ENCODE measurements at regions not wholly inside any gene's neighbourhood (a gene's known extent, or its start where the extent isn't known, plus 50 kb on each side); places are given as distances from the start of the nearest gene placed in this dataset.

DNA sequence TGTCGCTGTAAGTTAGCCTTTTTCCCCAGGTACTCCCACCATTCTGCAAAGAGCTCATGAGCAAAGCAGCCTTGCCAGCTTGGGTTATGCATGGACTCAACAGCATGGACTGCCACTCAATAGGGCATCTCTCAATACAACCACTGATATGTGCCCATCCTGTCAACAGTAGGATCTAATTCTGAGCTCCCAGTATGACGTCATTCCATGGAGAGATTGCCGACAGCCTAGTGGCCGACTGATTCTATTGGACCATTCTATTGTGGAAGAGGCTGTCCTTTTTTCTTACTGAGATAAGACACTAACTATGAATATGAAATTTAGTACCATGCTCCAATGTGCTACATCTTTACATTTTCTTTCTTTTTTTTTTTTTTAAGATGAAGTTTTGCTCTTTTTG, 2389.0 kb upstream of the AGA start:
- no peak for DNase-seq (ENCODE audit: low read depth)

DNA sequence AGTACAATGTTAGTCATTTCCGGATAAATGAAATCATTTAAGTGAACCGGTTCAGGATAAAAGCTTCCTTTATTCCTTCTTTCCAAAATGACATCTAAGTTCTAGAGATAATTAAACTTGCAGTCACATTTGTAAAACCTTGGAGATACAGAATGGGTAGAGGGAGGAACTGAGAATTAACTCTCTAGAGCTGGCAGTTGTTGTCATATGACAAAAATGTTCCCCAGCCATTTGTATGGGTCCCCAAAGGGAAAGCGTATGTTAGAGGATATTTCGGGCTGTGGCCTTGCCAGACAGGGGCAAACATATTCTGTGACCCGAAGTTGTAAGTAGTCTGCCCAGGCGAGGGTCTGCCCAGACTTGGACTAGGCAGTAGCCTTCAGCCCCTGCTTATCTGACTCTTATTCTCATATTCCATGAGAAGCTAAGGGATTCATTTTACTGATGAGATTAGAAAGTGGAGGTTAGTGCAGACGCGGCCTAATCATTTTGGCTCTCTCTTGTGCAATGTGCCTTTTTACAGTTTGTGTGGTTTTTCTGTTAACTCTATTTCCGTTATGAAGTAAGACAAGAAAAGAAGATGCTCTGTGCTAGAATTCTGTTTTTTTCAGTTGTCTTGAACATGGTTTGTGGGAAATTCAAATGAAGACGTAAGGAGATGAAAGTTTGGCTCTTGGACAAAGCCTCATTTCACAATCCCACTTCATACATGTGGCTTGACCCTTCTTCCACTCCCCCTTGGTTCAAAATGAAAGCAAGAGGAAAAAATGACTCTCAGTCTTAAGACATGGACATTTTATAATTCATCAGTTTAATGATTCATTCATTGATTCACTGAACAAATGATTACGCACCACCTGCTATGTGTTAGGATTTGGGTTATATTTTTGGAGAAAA, 2394.2 kb upstream of the AGA start:
- no peak for DNase-seq (ENCODE audit: low read depth)

DNA sequence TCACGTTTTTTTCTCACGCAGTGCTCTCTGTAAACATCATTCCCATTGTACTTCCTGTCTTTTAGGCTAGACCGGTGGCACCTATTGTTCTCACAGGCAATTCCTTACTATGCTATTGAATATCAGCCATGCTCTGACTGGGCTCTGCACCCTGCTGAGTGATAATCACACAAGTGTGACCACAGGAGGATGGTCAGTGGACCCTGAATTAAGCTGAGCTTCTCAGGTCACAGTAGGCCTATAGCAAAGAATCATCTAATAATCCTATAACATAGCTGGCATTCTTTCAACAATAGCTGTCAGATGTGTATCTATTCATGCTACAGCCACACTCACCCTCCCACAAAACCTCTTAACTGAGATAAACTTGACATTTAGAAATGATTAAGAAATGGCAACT, 2399.8 kb upstream of the TENM3 start:
- no peak for DNase-seq (ENCODE audit: low read depth)

DNA sequence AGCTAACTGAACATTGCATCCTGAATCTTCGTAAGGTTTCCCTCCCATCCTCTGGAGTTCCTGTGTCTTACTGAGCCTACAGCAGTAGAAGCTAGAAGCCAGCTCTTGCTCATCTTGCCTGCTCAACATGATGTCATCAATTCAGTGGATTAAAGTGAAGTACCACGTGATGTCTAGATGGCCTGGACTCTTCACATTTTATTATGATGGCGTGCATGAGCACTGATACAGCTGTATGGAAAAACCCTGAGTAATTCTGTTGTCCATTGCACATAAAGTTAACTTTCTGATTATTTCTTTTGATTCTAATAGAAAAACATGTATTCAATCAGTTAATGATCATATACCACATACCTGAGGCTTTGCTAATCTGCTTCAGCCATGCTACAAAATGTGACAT, 2387.7 kb upstream of the TENM3 start:
- DNase-seq (ENCODE audit: low read depth), result no peak

DNA sequence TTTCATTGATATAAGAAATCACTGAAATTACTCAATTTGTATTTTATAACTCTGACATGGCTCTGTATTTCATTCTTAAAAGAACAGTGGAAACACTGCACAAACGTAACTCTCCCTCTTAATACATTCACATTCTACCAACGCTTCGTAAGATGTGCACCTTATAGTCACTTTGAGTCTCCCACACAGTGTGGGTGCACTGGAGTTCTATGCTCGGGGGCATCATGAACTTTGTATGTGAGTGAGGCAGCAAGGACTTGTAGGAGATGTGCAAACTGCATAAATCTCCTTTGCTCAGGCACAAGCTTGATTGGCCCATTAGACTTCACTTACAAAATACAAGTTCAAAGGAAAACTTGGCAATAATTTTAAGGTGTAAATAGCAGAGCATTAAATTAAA, 2385.0 kb upstream of the TENM3 start:
- no peak for DNase-seq (ENCODE audit: low read depth)

DNA sequence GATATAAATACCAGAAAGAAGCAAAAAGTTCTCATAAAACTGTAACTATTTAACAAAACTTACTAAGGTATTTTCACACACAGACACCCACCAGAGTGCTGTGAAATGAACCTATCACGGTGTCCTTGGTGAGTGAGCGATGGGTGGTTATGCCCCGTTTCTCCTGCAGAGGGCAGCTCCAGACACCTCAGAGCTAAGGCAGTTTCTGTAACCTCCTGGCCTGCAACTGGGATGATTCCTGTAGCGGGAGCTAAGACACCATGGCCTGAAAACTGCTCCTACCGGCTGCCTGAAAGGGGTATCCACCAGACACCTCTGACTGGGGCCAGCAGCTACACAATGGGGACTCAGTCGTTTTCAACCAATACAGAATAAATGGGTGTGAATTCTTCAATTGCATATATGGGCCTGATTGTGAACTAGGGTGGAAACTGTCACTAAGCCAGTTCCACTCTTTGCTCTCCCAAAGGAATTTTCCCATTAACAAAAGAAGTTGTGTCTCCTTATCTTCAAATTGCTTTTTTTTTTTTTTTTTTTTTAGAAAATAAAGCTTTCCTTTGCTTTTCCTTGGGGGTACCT, 2375.8 kb upstream of the TENM3 start:
- no peak for DNase-seq (ENCODE audit: low read depth)

DNA sequence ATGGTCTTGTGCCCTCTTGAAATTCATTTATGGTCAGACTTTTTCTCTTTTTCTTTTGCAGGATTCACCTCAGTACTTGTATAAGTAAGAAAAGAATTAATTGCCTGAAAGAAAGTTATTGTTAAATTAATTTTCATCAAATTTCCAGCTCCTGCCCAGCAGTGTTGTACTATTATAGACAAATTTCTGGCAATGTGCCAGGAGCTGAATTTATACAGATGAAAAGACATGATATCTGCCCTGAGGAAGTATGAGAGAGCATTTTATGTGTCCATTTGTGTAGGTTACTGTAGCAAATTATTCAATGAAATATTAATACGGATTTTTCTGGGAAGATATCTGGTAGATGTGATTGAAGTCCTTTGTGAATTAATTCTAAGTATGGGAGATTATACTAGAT, 2371.5 kb upstream of the TENM3 start:
- DNase-seq (ENCODE audit: low read depth), result no peak

DNA sequence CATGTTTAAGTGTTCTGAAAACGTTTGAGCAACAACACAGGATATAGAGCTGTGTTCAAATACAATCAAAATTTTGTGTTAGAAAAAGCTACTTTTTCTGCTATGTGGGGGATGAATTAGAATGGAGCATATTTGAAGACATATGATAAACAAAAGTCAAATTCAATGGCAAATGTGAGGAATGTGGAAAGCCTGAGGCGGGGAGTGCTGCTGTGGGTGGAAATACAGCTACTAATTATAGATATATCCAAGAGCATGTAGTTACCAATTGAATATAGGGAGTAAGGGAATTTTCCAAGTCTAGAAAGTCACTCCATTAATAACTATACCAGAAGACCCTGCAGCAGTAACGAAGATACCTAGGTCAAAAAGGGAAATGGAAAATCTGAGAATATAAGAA, 2370.4 kb upstream of the TENM3 start:
- DNase-seq (ENCODE audit: low read depth), result no peak

DNA sequence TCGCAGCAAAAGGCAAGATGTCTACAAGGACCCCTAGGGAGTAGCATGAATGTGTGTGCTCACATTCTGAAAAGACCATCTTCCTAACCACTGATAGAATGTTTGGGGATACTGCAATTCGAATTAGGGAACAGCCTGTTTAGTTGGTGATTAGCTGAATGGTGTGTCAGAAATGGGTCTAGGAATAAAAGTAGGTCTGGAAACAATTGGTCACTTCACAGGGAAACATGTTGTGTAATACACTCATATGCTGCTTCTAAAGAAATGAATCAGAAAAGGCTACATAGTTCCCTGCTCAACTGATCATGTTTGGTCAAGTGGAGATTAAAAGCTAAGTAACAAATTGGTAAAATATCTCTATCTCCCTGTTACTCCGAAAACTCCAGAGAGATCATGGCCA, 2362.4 kb upstream of the TENM3 start:
- no peak for DNase-seq (ENCODE audit: low read depth)

DNA sequence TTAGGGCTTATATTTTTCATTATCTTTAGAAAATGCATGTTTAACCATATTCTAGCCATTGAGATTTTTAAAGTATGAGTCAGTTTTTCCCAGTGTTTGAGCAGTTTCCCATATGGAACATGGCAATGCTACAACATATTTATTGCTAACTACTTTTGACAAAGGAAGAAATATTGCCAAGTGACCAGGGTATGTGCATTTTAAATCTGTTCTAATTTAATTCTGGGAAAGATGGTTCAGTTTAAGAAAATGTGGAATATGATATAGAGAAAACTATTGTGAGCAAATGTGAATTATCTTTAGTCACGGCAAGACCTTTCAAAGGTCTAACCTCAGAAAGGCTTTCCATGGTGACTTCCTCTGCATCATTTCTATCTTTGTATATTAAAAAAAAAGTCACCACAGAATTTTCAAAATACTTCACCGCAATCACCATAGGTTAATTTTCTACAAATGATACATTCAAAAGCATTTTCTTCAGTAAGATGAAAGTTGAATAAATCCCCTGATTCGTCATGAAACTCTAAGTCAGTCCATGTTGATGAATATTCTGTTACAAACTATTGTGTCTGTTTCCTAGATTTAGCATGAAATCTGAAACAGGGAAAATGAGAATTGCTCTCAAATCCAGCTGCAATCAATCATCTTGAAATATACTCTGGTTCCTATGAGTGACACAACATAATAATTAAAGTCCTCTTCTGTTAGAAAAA, 2349.0 kb upstream of the TENM3 start:
- no peak for DNase-seq (ENCODE audit: low read depth)

DNA sequence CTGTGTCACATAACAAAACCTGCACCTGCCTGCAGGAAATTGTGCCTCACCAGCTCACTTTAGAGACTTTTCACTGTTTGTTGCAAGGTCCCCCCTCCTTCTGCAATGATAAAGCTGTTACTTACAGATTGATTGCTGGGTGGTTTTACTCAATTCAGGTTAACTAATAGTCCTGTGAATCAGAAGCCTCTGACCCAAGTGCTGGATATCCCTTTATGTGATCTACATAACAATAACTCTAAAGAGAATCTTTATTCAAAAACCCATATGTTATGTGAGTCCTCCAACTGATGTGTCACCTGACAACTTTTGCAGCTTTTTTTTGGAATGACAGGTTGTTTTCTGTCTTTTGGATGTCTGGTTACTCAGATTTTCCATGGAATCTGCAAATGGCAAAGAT, 2323.6 kb upstream of the TENM3 start:
- DNase-seq (ENCODE audit: low read depth), result no peak

DNA sequence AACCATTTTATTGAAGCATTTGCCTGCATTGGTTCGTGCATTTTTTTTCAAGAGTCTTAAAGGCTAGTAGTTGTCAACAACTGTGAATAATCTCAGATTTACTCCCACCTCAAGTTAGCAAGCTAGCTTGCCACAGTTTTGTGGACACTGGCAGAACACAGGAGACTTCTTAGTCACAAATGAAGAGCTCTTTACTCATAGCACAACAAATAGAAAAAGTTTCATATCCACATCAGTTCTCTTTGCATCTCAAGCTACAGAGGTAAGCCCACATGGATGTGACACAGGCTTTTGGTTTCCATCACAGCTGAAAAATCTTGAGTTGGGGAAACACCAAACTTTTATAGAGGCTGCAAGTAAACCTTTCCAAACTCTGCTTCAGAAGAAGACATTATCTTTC, 2315.7 kb upstream of the TENM3 start:
- DNase-seq (ENCODE audit: low read depth), result no peak

DNA sequence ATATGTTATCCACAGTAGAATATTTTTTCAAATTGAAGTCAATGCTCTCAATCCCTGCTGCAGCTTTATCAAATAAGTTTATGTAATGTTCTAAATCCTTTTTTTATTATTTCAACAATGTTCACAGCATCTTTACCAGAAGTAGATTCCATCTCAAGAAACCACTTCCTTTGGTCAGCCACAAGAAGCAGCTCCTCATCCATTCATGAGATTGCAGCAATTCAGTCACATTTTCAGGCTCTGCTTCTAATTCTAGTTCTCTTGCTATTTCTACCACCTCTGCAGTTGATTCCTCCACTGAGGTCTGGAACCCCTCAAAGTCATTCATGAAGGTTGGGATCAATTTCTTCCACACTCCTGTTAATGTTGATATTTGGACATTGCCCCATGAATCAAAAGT, 2301.3 kb upstream of the TENM3 start:
- no peak for DNase-seq (ENCODE audit: low read depth)

DNA sequence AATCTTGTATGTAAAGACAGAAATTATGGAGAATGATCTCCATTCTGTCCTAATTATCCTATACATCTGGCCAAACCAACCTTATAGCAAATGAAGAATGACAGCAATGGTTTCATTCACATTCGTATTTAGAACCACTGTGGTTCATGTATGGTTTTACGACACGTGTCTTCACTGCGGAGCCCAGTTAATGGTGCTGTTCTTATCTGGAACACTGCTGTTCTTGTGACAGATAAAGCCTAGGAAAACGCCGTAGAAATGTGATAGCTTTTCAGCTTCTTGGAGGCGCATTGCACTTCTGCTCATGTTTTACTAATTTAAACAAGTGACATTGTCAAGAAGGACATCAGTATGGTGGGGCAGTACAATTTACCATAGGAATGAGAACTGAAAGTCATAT, 2266.4 kb upstream of the TENM3 start:
- no peak for DNase-seq (ENCODE audit: low read depth)

DNA sequence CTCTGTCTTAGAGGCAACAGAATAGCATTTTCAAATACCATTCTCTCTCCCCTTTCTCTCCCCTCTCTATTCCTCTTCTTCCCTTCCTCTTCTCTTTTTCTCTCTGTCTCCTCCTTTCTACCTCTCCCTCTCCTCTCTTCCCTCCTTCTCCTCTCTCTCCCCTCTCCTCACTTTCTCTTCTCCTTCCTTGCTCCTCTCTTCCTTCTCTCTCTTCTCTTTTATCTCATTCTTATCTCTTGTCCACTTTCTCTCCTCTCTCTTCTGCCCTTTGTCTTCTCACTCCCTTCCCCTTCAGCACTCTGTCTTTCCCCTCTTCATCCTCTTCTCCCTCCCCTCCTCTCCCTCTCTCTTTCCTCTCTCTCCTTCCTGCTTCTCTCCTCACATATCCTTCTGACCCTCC, 2265.8 kb upstream of the TENM3 start:
- DNase-seq (ENCODE audit: low read depth), result no peak

DNA sequence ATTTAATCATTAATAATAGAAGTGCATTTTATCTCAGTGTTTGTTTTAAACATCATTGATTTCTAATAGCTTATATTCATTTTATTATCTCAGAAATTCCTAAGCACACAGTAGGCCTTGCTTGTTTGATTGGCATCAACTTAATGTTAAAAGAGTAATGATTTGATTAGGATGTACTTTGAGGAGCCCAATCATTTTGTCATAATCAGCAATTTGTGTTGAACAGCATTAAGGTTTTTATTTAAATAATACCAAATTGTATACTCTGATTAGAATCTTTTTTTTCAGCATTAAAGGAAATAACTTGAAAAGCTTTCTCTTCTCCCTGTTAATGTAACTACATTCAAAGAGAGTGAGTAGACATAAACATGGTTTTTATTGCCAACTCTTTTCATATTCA, 2262.0 kb upstream of the TENM3 start:
- no peak for DNase-seq (ENCODE audit: low read depth)

DNA sequence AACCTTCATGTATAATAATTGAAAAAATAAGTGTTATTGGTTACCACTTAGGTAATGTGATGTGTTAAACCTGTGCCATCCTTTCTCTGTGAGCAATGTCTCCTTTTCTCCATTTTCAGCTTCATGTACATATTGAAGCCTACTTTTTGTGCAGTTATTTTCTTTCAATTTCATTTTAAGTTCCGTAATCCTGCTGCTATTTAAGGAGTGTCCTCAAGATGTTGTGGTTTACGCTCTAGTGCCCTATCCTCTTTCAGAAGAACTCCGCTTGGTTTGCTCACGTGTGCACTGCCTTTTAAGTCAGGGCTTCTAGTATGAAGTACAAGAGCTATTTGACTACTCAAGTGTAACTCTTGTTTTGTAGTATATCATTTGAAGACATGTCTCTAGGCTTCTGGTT, 2253.2 kb upstream of the TENM3 start:
- DNase-seq (ENCODE audit: low read depth), result no peak

DNA sequence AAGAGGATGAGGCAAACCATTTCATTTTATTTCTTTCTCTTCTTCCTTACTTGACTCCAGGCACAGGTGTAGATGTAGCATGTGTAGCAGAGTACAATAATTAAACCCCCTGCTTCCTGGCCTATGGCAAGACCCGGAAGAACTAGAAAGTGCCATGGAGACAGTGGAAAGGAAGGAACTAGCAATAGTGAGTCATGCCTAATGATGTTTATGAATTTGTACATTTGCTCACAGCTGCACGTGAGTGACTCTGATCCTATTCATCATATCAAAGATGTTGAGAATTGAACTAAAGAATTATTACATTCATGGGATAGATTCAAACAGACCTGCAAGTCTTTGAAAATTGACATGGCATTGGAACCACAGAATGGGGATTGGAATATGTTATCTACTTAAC, 2233.9 kb upstream of the TENM3 start:
- no peak for DNase-seq (ENCODE audit: low read depth)

DNA sequence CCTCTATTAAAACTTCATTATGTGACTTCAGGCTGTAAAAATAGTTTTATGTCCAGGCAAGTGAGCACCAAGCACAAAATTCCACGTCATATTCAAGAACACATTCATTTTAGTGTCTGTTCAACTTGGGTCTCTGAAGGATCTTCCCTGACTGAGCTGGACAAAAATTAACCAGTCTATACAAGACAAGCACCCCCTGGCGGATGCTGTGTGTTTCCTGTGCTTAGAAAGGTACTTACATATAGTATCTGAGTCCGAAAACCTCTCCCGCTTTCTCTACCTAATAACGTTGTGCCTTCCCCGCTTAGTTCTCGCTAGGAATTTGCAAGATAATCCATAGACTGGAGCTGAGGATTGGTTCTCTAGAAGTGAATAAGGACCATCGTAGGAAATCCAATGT, 2214.5 kb upstream of the TENM3 start:
- no peak for DNase-seq (ENCODE audit: low read depth)

DNA sequence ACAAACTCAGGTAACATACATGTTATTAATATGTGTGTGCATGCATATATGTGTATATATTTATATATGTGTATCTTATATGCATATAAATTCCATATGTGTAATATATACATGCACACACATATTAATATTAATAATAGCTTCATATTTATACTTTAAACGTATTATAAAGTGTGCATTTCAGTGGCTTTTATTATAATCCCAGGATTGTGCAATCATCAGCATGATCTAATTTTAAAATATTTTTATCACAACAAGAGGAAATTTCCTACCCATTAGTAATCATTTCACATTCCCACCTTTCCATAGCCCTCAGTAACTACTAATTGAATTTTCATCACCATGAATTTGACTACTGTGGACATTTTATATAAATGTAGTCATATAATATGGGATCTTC, 2211.9 kb upstream of the TENM3 start:
- DNase-seq (ENCODE audit: low read depth), result no peak

DNA sequence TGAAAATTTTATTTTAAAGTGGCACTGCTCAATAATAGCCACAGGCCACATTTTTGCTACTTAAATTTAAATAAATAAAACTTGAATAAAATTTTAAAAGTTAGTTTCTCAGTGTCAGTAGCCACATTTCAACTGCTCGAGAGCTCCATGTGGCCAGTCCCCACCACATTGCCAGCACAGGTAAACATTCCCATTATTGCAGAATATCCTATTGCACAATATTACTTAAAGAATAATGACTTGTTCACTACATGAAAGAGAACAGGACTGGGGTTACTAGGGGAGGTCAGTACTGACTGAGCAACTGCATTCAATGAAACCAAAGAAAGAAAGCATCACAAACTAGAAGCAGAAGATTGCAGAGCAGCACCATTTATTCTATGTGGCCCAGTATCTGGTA, 2201.6 kb upstream of the TENM3 start:
- DNase-seq (ENCODE audit: low read depth), result no peak

DNA sequence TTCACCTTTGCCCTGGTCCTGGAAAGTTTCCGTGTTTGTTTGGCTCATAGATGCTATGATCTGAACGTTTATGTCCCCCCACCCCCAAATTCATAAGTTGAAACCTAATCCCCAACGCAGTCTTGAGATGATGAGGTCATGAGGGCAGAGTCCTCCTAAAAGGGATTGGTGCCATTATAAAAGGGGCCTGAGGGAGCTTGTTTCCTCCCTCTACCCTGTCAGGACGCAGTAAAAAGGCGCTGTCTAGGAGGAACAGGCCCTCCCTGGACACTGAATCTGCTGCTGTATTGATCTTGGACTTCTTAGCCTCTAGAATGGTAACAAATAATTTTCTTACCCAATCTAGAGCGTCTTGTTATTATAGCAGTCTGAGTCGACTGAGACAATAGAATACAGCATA, 2190.6 kb upstream of the TENM3 start:
- no peak for DNase-seq (ENCODE audit: low read depth)

DNA sequence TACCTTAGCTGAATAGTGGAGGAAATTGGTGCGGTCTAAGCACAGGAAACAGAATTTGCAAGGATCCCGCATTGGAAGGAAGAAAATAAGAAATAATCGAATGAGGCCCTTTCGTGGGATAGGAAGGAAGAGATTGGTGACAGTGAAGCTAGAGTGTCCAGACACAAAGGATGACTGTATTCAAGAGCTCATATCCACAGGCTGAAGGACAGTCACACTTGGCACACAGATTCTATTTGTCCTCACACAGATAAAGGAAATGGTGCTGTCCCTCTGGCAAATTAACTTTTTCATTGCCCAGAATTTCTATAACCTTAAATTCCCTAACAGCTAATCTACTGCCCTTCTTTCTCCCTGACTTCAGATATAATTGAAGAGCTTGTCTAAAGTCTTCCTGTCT, 2188.9 kb upstream of the TENM3 start:
- no peak for DNase-seq (ENCODE audit: low read depth)
